LNCAP (cell line): ENCODE measurements at regions not wholly inside any gene's neighbourhood (a gene's known extent, or its start where the extent isn't known, plus 50 kb on each side); places are given as distances from the start of the nearest gene placed in this dataset.

Experiments used
- CTCF ChIP-seq: fragments of 450-650 bp; IDR thresholded peaks from 2 replicates; pipeline ENCODE4 v1.5.1; 2017; ENCODE audit warnings: mild to moderate bottlenecking

GRCh38 chrX:20591246-20591645 lies 324.5 kb upstream of the RPS6KA3 start:
- TF ChIP-seq CTCF, result no peak

GRCh38 chrX:20585782-20586181 lies 319.1 kb upstream of the RPS6KA3 start:
- TF ChIP-seq CTCF, result no peak

GRCh38 chrX:20571611-20572010 lies 304.9 kb upstream of the RPS6KA3 start:
- no peak for TF ChIP-seq CTCF

- TF ChIP-seq CTCF, result no peak
Measured at GRCh38 chrX:20567108-20567507, 300.4 kb upstream of the RPS6KA3 start.

GRCh38 chrX:20547611-20548051 lies 280.9 kb upstream of the RPS6KA3 start:
- no peak for TF ChIP-seq CTCF

- no peak for TF ChIP-seq CTCF
Measured at GRCh38 chrX:20545538-20545937, 278.8 kb upstream of the RPS6KA3 start.

- TF ChIP-seq CTCF, result no peak
Measured at GRCh38 chrX:20542072-20542471, 275.4 kb upstream of the RPS6KA3 start.

GRCh38 chrX:20538974-20539373 lies 272.3 kb upstream of the RPS6KA3 start:
- TF ChIP-seq CTCF, result no peak
